K562 (cell line): ENCODE measurements at regions not wholly inside any gene's neighbourhood (a gene's known extent, or its start where the extent isn't known, plus 50 kb on each side); places are given as distances from the start of the nearest gene placed in this dataset.

Experiments used
- ATAC-seq: fragments of 200-7000 bp; cut with Tn5 transposase; 3 replicates; pipeline ENCODE4 v1.9.1; 2020; ENCODE audit warnings: moderate library complexity
- BruUV-seq: library from RNA; stranded (reverse); fragments of 400-500 nt; replicated peaks from 2 replicates; lab custom pipeline; 2021; lab: Mats Ljungman, UMichigan
- CTCF ChIA-PET: fragments of 300-600 bp; formaldehyde crosslinking; extraction: SDS; loops from one replicate; lab custom pipeline; 2021; ENCODE audit warnings: low intra/inter-chr PET ratio; lab: Yijun Ruan, JAX
- POLR2A ChIA-PET: fragments of 300-600, 350-650 bp; sonication (Branson Sonifier 250); formaldehyde crosslinking; extraction: SDS; loops from one replicate; lab custom pipeline; 2021; ENCODE audit warnings: antibody characterized with exemption, inconsistent platforms; lab: Yijun Ruan, JAX
- DNase-seq, 4 experiments: peaks; one replicate each; pipeline versions ENCODE4 v3.0.0 to v3.0.0-alpha.2; 2011 to 2018; ENCODE audit warnings: low spot score in 3 of 4, mixed read lengths in 3 of 4; ENCODE audit errors: extremely low read depth in 1 of 4
- FAIRE-seq: peaks from 2 replicates; lab custom pipeline; 2011; peaks lifted over from hg19 to GRCh38; lab: Jason Lieb, UNC
- H2AFZ ChIP-seq: 2 replicates; pipeline ENCODE4 v1.6.0; 2011; ENCODE audit warnings: low read depth, low read length, control low read depth, inconsistent platforms
- H3K27ac ChIP-seq: fragments of 200-600 bp; 3 replicates; pipeline ENCODE4 v1.8.0; 2011; ENCODE audit warnings: low read depth, mild to moderate bottlenecking, control low read depth, inconsistent platforms, low read length, moderate library complexity, mixed read lengths; ENCODE audit errors: extremely low read depth
- H3K27me3 ChIP-seq, 2 experiments: fragments of 300-600 bp in 1 of 2; 2 replicates in 1 of 2; 3 replicates in 1 of 2; pipeline versions ENCODE4 v1.6.0 to v1.8.0; 2011; ENCODE audit warnings: inconsistent platforms in 2 of 2, low read length in 2 of 2, mild to moderate bottlenecking in 1 of 2, mixed read lengths in 1 of 2, moderate library complexity in 1 of 2; ENCODE audit not compliant: control insufficient read depth in 2 of 2, insufficient read depth in 2 of 2
- H3K36me3 ChIP-seq: fragments of 300-600 bp; 3 replicates; pipeline ENCODE4 v1.8.0; 2011; ENCODE audit warnings: mild to moderate bottlenecking, low read length, inconsistent platforms; ENCODE audit not compliant: control insufficient read depth, insufficient read depth
- H3K4me1 ChIP-seq, 2 experiments: fragments of 200-600 bp in 1 of 2; replicated peaks in 1 of 2; 2 replicates in 1 of 2; 3 replicates in 1 of 2; pipeline versions ENCODE4 v1.5.1 to v1.8.0; 2011; ENCODE audit warnings: inconsistent platforms in 2 of 2, low read length in 2 of 2, mild to moderate bottlenecking in 1 of 2, mixed read lengths in 1 of 2, moderate library complexity in 1 of 2; ENCODE audit not compliant: control insufficient read depth in 2 of 2, insufficient read depth in 2 of 2
- H3K4me2 ChIP-seq: 2 replicates; pipeline ENCODE4 v1.6.1; 2011; ENCODE audit warnings: low read length, control low read depth, inconsistent platforms, mixed read lengths; ENCODE audit not compliant: insufficient read depth
- H3K4me3 ChIP-seq: fragments of 200-600 bp; sonication (generic), shearing (Covaris generic); 2 replicates; pipeline ENCODE4 v1.5.1; 2016; ENCODE audit warnings: control low read depth, inconsistent platforms
- H3K79me2 ChIP-seq: fragments of 200-600 bp; 3 replicates; pipeline ENCODE4 v1.8.0; 2011; ENCODE audit warnings: low read length, inconsistent platforms; ENCODE audit not compliant: control insufficient read depth, insufficient read depth
- H3K9ac ChIP-seq, 2 experiments: 2 replicates each; pipeline versions ENCODE4 v1.6.0 to v1.6.1; 2011; ENCODE audit warnings: low read depth in 2 of 2, low read length in 2 of 2, control low read depth in 1 of 2, inconsistent platforms in 1 of 2, mild to moderate bottlenecking in 1 of 2, mixed read lengths in 1 of 2; ENCODE audit not compliant: insufficient read depth in 1 of 2
- H3K9me1 ChIP-seq: one replicate; pipeline ENCODE4 v1.6.0; 2011; ENCODE audit warnings: inconsistent platforms, mild to moderate bottlenecking, low read length, moderate library complexity; ENCODE audit not compliant: control insufficient read depth, insufficient read depth
- H3K9me3 ChIP-seq: replicated peaks from 2 replicates; pipeline ENCODE4 v1.5.1; 2011; ENCODE audit warnings: low read depth, low read length, inconsistent platforms; ENCODE audit not compliant: control insufficient read depth, insufficient read depth
- H4K20me1 ChIP-seq: replicated peaks from 2 replicates; pipeline ENCODE4 v1.6.1; 2011; ENCODE audit warnings: low read length, inconsistent platforms, mixed read lengths; ENCODE audit not compliant: control insufficient read depth, insufficient read depth
- ARID4B ChIP-seq: sonication (generic); formaldehyde crosslinking; IDR thresholded peaks from 2 replicates; pipeline ENCODE4 v1.8.0; 2022; ENCODE audit warnings: mild to moderate bottlenecking, missing genetic modification reagents
- BRD4 ChIP-seq: fragments of 200-600 bp; sonication (generic); IDR thresholded peaks from 2 replicates; pipeline ENCODE4 v1.6.1; 2017; ENCODE audit warnings: inconsistent platforms
- CREBBP ChIP-seq: IDR thresholded peaks from one replicate; pipeline ENCODE4 v1.6.1; 2012; ENCODE audit warnings: low read depth, mild to moderate bottlenecking, control low read depth, inconsistent platforms, low read length
- DNMT1 ChIP-seq: fragments of 450-650 bp; IDR thresholded peaks from 2 replicates; pipeline ENCODE4 v1.6.1; 2016; ENCODE audit warnings: antibody characterized with exemption, mild to moderate bottlenecking
- HBP1 ChIP-seq: fragments of 450-650 bp; formaldehyde crosslinking; IDR thresholded peaks from 2 replicates; pipeline ENCODE4 v1.4.0; 2022; ENCODE audit warnings: missing genetic modification characterization
- LARP7 ChIP-seq: fragments of 450-650 bp; IDR thresholded peaks from 2 replicates; pipeline ENCODE4 v1.6.1; 2016
- MEF2A ChIP-seq: IDR thresholded peaks from 2 replicates; pipeline ENCODE4 v1.6.1; 2011; ENCODE audit warnings: low read depth, mild to moderate bottlenecking, low read length, moderate library complexity; ENCODE audit not compliant: control insufficient read depth
- NFE2L1 ChIP-seq: fragments of 450-650 bp; IDR thresholded peaks from 2 replicates; pipeline ENCODE4 v1.6.1; 2016; ENCODE audit warnings: missing genetic modification characterization, low read depth, mild to moderate bottlenecking, missing compliant biosample characterization, moderate library complexity, borderline replicate concordance
- NFYB ChIP-seq: IDR thresholded peaks from 2 replicates; pipeline ENCODE4 v1.6.1; 2011; ENCODE audit warnings: mild to moderate bottlenecking, moderate library complexity; ENCODE audit not compliant: insufficient read length; ENCODE audit errors: extremely low read depth
- STAT6 ChIP-seq: sonication (generic); formaldehyde crosslinking; IDR thresholded peaks from 2 replicates; pipeline ENCODE4 v1.8.1; 2023; ENCODE audit warnings: mild to moderate bottlenecking, missing genetic modification reagents
- TARDBP ChIP-seq: fragments of 450-650 bp; IDR thresholded peaks from 2 replicates; pipeline ENCODE4 v1.6.1; 2016
- THRAP3 ChIP-seq: fragments of 450-650 bp; IDR thresholded peaks from 2 replicates; pipeline ENCODE4 v1.6.1; 2016; ENCODE audit warnings: mild to moderate bottlenecking, inconsistent platforms, borderline replicate concordance
- USF2 ChIP-seq: sonication (generic); formaldehyde crosslinking; IDR thresholded peaks from 2 replicates; pipeline ENCODE4 v1.5.0; 2020; ENCODE audit warnings: missing genetic modification reagents
- ZNF124 ChIP-seq: sonication (generic); formaldehyde crosslinking; IDR thresholded peaks from 2 replicates; pipeline ENCODE4 v1.8.1; 2022; ENCODE audit warnings: missing genetic modification reagents
- ZNF143 ChIP-seq: sonication (generic); formaldehyde crosslinking; IDR thresholded peaks from 2 replicates; pipeline ENCODE4 v1.9.0; 2022; ENCODE audit warnings: mild to moderate bottlenecking, missing genetic modification reagents
- ZNF217 ChIP-seq: sonication (generic); formaldehyde crosslinking; IDR thresholded peaks from 2 replicates; pipeline ENCODE4 v1.8.0; 2022; ENCODE audit warnings: mild to moderate bottlenecking, missing genetic modification reagents
- ZSCAN29 ChIP-seq: fragments of 450-650 bp; IDR thresholded peaks from 2 replicates; pipeline ENCODE4 v1.6.1; 2017
- WGBS: fragments of 100-300 bp; shearing (Covaris generic); methylation state at CpG from one replicate; pipeline ENCODE4 v1.1.6; 2016; ENCODE audit warnings: low coverage, mixed read lengths; ENCODE audit not compliant: insufficient coverage; ENCODE audit errors: missing lambda C conversion rate; 5-methylcytosine and 5-hydroxymethylcytosine counted together
- in situ Hi-C: fragments of 300-500 bp; cut with MboI; formaldehyde crosslinking; loops from 4 replicates; pipeline ENCODE4 v1.15.0; 2018; ENCODE audit warnings: inconsistent platforms, mixed read lengths
- intact Hi-C: fragments of 100-400 bp; cut with micrococcal nuclease; formaldehyde crosslinking; loops from 2 replicates; pipeline ENCODE4 v1.14.2; 2022

GRCh38 chr12:59066445-59066844, 146.1 kb upstream of the LRIG3 start:
- Histone ChIP-seq H3K36me3 (no peaks in the 10 kb centered on the region), H4K20me1 (no peaks in the 10 kb centered on the region), H3K4me2 (no peak overlapping the region), H3K9me1 (no peaks in the 10 kb centered on the region), H3K9me3 (no peaks in the 10 kb centered on the region), H3K27me3 (no peaks in the 10 kb centered on the region), H3K27ac (no peak overlapping the region), H3K4me3 (no peak overlapping the region), H2AFZ (no peak overlapping the region), H3K79me2 (no peaks in the 10 kb centered on the region), H3K4me1 (no peaks in the 10 kb centered on the region), H3K9ac (no peak overlapping the region)
- intact Hi-C loops (no loop called here), in situ Hi-C loops (no loop called here)
- POLR2A ChIA-PET = no interaction called here
- FAIRE-seq (no peak), DNase-seq (no peak), ATAC-seq (no peak)
- TF ChIP-seq LARP7 (no peak), THRAP3 (no peak), ZNF124 (CRISPR knock-in tag) (no peak), NFYB (no peak), ZSCAN29 (no peak), ARID4B (CRISPR knock-in tag) (no peak), HBP1 (CRISPR knock-in tag) (no peak), ZNF217 (CRISPR knock-in tag) (no peak), STAT6 (no peak), DNMT1 (no peak), USF2 (CRISPR knock-in tag) (no peak), BRD4 (no peak), TARDBP (no peak), ZNF143 (CRISPR knock-in tag) (no peak), NFE2L1 (tag) (no peak), CREBBP (no peak), MEF2A (no peak)
- 0% methylated on average over 1 of the region's 1 CpG for WGBS
- BruUV-seq = no TSS peak
- CTCF ChIA-PET = no interaction called here
